SK-N-SH treated with all-trans-retinoic acid at 6 μM for 48 hours (cell line): ENCODE measurements at regions not wholly inside any gene's neighbourhood (a gene's known extent, or its start where the extent isn't known, plus 50 kb on each side); places are given as distances from the start of the nearest gene placed in this dataset.

Experiments
- CSDC2 ChIP-seq: fragments of 250-450 bp; sonication (Bioruptor Pico); IDR thresholded peaks from 2 replicates; pipeline ENCODE4 v1.5.0; 2020; ENCODE audit warnings: mild to moderate bottlenecking, moderate library complexity
- POU6F1 ChIP-seq: fragments of 250-450 bp; sonication (Bioruptor Pico); IDR thresholded peaks from 2 replicates; pipeline ENCODE4 v1.8.0; 2021; ENCODE audit warnings: low read depth, mild to moderate bottlenecking, moderate library complexity, borderline replicate concordance
- TOX ChIP-seq: fragments of 250-450 bp; sonication (Bioruptor Pico); IDR thresholded peaks from 2 replicates; pipeline ENCODE4 v1.8.0; 2021; ENCODE audit warnings: mild to moderate bottlenecking, moderate library complexity, borderline replicate concordance
- ZFP30 ChIP-seq: fragments of 450-650 bp; formaldehyde crosslinking; IDR thresholded peaks from 2 replicates; pipeline ENCODE4 v1.5.0; 2022; ENCODE audit warnings: mild to moderate bottlenecking, moderate library complexity
- ZNF8 ChIP-seq: fragments of 450-650 bp; formaldehyde crosslinking; IDR thresholded peaks from 2 replicates; pipeline ENCODE4 v1.5.0; 2020; ENCODE audit warnings: mild to moderate bottlenecking, moderate library complexity

- TF ChIP-seq ZFP30 (CRISPR knock-in tag) (no peak), POU6F1 (CRISPR knock-in tag) (no peak), CSDC2 (no peak), TOX (no peak), ZNF8 (no peak)
Measured at GRCh38 chr14:86166541-86166940, 636.6 kb downstream of the FLRT2 start.
